ENCODE measurements at regions not wholly inside any gene's neighbourhood (a gene's known extent, or its start where the extent isn't known, plus 50 kb on each side); places are given as distances from the start of the nearest gene placed in this dataset.

DNA sequence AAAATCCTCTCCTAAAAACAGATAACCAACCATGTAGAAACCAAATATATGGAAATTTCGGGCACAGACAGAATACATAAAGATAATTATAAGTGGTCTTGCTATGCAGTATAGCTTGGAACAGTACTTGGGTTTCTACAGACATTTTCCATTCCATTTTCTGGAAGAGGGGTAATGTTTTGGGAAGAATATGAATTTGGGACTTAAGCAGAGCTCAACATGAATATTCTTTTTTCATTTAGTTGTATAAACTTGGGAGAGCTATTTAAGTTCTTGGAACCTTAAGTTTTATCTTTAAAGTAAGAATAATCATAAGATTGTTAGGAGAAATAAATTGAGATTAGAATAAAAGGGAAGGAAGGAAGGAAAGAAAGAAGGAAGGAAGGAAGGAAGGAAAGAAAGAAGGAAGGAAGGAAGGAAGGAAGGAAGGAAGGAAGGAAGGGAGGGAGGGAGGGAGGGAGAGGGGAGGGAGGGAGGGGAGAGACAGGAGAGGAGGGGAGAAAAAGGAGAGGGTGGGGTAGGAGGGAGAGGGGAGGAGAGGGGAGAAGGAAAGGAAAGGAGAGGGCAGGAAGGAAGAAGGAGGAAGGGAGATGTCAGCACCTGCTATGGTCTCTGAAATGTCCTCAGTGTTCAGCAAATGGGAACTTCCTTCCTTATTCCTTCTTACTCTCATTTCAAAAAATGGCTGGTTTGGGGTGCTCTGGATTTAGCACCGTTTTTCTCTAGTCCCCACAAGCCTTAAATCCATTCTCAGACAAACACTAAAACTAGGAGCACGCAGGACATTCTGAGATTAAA lies 248.3 kb downstream of the LY86 start:
- no peak for DNase-seq (ENCODE audit: low read depth, low spot score)

- no peak for DNase-seq (ENCODE audit: low read depth, low spot score)
These were observed 249.1 kb downstream of the LY86 start for GRCh38 chr6:6837541-6838080.

DNA sequence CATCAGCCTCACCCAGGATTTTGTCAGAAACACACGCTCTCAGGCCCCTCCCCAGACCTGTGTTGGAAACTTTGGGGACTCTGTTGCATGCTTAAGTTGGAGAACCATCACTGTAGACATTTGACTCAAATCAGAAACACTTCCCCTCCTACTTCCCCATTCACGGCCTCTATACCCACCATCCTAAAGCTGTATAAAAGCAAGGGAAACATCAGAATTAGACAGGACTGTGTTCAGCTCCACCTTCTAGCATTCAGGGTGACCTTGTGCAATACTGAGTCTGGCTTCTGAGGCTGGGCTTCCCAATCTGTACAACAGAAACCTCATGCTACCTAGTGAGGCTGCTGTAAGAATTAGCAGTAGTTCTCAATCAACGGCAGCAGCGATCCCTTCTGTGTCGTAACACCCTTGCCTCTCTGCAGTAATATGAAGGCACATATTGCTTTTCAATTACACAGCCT lies 252.3 kb downstream of the LY86 start:
- DNase-seq (ENCODE audit: low read depth, low spot score): no peak

DNA sequence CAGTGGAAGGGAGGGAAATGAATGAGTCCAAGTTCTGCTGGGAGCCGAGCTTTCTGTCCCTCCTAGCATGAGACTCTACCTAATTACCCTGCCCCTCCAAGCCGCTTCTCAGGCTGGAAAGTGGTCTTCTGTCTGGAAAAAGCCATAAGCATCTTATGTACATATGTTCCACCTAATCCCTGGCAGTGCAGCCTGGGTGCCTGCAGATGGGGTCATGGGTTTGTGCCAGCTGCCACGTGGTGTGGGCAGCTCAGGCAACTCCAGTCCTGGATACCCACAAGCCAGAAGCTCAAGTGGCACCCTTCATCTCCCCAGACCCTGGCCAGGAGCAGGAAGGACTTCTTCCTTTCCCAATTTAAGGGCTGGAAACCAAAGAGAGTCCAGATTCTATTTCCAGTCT lies 253.1 kb downstream of the LY86 start:
- DNase-seq (ENCODE audit: low read depth, low spot score): no peak

DNA sequence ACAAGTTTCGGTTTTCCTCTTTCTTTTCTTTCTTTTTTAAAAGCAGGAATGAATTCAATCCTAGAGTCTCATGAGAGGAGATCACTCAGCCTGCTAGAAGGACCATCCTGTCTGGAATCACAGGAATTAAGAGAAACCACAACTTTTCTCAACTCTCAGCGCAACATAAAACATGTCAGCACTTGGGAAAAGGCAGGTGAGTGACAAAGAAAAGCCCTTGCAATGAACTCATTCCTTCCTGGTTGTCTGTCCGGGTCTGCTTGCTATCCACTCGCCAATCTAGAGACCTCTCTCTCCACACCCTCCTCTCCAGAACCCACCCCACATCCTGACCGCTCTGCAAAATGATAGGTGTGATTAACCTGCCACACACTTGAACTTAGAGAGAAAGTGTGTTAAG lies 253.8 kb downstream of the LY86 start:
- no peak for DNase-seq (ENCODE audit: low read depth, low spot score)

DNA sequence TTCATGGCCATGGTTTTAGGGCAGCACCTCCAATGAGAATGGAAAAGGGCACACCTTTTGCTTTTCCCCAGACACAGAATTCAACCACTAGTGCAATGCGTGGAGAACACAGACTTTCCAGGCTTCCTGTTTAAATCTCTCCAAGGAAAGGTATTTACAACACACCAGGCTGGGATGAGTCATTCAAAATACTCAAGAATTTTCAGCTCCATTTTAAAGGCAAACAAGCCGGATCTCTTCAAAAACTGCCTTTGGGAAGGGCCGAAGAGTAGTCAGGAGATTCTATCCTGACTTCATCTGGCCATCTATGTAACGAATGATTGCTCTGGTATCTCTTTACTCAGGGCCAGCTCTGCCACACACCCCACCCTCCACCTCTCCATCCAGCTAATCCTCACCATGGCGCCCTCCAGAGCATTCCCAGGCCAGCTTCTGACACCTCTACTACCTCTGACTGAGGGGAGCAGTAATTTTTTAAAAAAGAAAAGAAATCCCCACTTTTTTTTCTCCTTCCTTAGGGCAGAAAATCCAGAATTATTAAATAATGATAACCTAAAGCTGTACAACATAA lies 254.6 kb downstream of the LY86 start:
- DNase-seq (ENCODE audit: low read depth, low spot score): no peak

- DNase-seq (ENCODE audit: low read depth, low spot score): no peak
These were observed 255.3 kb downstream of the LY86 start for GRCh38 chr6:6843777-6844176.

- DNase-seq (ENCODE audit: low read depth, low spot score): no peak
These were observed 256.0 kb downstream of the LY86 start for GRCh38 chr6:6844530-6844929.

GRCh38 chr6:6845603-6846002 lies 257.1 kb downstream of the LY86 start:
- DNase-seq (ENCODE audit: low read depth, low spot score): no peak

- DNase-seq (ENCODE audit: low read depth, low spot score): no peak
These were observed 259.1 kb downstream of the LY86 start for GRCh38 chr6:6847591-6847990.

DNA sequence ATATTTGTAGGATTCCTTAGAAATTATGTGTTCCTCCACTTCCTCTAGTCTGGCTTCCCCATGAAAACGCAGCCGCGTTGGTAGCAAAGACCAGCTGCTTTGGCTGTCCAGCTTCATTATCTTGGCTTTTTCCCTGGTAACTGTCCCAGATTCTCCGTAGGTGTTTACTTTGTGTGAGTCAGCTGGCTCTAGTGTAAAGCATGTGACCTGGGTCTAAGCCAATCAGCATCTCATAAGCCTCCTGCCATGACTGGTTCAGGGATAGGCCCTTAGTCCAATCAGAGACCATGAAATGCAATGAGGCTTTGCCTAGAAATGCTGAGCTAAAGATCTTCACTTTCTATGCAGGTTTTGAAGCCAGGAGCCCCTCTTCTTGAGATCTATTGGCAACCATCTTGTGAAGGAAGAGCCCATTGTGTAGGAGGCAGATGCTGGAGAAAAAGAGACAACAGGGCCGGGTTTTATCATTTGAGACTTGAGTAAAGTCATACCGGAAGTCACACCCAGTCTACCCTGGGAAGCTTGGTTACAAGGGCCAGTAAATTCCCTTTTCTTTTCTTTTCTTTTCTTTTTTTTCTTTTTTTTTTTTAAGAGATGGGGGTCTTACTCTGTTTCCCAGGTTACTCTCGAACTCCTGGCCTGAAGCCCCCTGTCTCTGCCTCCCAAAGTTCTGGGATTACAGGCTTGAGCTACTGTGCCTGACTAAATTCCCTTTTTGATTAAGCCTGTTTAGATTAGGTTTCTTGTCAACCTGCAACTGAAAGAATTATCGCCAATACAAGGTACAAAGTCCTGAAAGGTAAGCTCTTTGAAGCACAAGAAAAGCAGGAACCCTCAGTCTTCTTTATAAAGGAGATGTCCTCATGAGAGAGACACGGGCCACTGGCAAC lies 256.5 kb upstream of the RREB1 start:
- no peak for DNase-seq (ENCODE audit: low read depth, low spot score)

GRCh38 chr6:6851949-6852261 lies 255.9 kb upstream of the RREB1 start:
- no peak for DNase-seq (ENCODE audit: low read depth, low spot score)

GRCh38 chr6:6856538-6857523 lies 250.9 kb upstream of the RREB1 start:
- no peak for DNase-seq (ENCODE audit: low read depth, low spot score)

GRCh38 chr6:6857528-6857927 lies 250.2 kb upstream of the RREB1 start:
- DNase-seq (ENCODE audit: low read depth, low spot score): no peak

DNA sequence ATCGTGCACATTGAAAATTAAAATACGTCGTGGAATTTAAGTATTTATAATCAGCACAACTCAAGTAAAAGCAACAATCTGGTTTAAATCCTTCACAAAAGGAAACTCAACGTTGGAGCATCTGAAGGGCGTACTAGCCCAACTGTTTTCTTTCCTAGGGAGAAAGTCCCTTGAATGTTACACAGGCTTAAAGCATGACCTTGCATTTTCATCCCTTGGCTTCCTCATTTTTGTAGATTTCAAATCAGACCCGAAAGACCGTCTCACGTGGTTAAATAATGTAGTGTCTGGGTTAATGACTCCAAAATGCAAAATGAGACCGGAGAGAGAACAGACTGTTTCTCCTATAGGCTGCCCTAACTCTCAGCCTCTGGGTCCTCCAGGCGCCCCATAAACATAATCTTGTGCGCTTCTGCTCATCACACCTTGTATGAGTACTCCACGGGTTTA lies 249.2 kb upstream of the RREB1 start:
- DNase-seq (ENCODE audit: low read depth, low spot score): no peak

DNA sequence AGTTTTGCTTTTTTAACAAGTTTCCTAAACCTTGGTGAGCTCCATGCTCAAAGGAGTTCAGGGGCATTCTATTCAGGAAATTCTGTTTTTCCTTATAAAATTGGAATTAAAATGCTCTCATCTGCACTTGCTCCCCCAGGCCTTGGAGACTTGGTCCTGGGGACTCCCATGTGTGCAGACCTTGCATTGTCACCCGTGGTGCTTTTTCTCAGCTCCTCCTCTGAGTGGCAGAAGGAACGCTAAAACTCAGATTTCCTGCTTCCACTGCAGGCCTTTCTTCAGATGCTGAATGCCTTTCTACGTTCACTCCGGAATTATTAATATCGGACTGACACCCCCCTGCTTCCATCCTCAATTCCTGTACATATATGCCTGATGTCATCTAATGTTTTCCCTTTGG lies 248.7 kb upstream of the RREB1 start:
- DNase-seq (ENCODE audit: low read depth, low spot score): no peak

GRCh38 chr6:6859722-6860121 lies 248.0 kb upstream of the RREB1 start:
- DNase-seq (ENCODE audit: low read depth, low spot score): no peak

GRCh38 chr6:6860863-6861262 lies 246.9 kb upstream of the RREB1 start:
- DNase-seq (ENCODE audit: low read depth, low spot score): no peak

DNA sequence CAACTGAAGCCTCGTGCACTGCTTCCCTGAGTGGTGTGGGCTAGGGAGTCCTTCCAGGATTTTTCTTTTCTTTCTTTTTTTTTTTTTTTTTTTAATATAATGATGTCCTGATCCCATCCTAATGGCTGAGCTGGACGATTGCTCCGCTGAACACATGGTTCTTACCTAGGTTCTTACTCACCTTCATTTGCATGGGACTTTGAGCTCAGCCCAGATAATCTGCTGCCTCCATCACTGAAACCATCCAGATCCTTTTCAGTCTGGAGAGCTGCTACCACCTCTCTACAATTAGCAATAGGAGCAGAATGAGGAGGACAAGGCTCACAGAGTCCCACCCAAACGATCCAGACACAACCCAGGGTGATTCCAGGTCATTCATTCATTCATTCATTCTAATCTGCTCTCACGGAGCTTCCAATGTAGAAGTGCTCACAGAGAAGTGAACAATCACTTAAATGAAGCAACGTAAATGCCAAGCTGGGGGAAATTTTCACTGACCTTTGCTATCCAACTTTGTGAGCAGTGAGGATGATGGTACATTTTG lies 246.3 kb upstream of the RREB1 start:
- DNase-seq (ENCODE audit: low read depth, low spot score): no peak

- DNase-seq (ENCODE audit: low read depth, low spot score): no peak
These were observed 245.8 kb upstream of the RREB1 start for GRCh38 chr6:6861995-6862394.

All from brain pericyte (primary cell).